ENCODE measurements at regions not wholly inside any gene's neighbourhood (a gene's known extent, or its start where the extent isn't known, plus 50 kb on each side); places are given as distances from the start of the nearest gene placed in this dataset.

DNA sequence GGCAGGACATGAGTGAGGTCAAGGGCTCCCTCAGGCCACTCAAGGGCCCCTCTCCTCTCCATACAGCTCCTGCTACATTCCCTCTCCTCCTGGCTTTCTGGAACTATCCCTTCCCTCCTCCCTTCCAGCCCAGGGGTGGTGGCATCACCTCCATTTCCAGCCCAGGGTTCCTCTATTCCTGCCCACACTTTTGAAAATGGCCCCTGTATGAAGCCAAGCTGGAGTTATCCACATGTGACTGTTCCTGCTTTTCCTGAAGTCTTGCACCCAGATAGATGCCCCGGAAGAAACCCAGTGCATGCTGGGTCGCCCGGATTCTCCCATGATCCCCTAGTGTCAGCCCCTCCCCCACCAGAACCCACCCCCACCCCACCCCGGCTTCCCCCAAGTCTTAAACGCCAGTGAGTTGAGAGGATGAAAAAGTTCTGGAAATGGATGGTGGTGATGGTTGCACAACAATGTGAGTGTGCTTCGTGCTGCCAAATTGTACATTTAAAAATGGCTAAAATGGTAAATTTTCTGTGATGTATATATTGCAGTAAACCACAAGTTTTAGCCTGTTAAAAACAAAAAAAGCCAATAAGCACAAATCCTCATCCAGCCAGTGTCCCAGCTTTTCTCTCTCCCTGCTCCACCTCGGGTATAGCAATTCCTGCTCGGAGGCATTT lies 136.9 kb downstream of the SCARB1 start:
- Histone ChIP-seq H3K4me1 (peaks cover 54% of the 10 kb centered on the region), H3K4me3 (no peak overlapping the region), H3K36me3 (no peaks in the 10 kb centered on the region), H3K9ac (no peak overlapping the region; the same call in 1 of the 2 replicates), H3K27me3 (no peaks in the 10 kb centered on the region), H4K20me1 (no peaks in the 10 kb centered on the region), H3K9me3 (peaks cover 13% of the 10 kb centered on the region), H3K27ac (peak overlapping the region; percentile 27; the same call in 1 of the 2 replicates), H3K4me2 (peak overlapping the region; percentile 59)
- TF ChIP-seq Cebpa-rat (IDR thresholded peaks at IDR 0.05) = no peak

DNA sequence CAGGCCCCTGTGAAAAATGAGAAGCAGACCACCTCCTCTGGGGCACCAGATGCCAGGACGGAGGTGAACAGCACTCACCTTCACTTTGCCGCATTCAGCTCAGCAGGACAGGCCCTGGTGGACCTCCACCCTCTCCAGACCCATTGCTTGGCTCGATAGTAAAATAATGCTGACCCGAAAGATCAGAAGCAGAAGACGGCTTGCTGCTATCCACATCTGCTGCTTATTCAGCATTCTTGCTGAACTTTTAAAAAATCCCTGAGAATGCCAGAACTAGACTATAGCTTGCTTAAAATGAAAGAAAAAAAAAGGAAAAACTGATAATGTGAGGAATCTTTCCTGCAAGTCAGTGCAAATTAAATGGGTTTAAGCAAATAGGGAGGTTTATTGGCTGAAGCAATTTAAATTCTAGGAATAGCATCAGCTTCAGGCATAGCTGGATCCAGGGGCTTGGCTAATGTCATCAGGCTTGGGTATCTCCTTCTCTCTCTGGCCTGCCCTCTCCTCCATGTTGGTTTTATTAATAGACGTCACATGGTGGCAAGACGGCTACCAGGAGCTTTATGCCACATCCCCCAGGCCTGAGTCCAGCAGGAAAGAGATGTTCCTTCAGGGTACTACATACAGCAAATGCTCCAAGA lies 137.9 kb downstream of the SCARB1 start:
- H3K4me1 ChIP-seq = peaks cover 47% of the 10 kb centered on the region
- no peaks in the 10 kb centered on the region for H4K20me1 ChIP-seq
- H3K27ac ChIP-seq = no peak overlapping the region
- no peaks in the 10 kb centered on the region for H3K27me3 ChIP-seq
- peaks cover 10% of the 10 kb centered on the region for H3K9me3 ChIP-seq
- peak overlapping the region; percentile 14; the same call in 1 of the 2 replicates for H3K9ac ChIP-seq
- H3K4me3 ChIP-seq = no peak overlapping the region
- H3K4me2 ChIP-seq = peak overlapping the region; percentile 30
- no peaks in the 10 kb centered on the region for H3K36me3 ChIP-seq
- TF ChIP-seq Cebpa-rat (IDR thresholded peaks at IDR 0.05) = no peak

DNA sequence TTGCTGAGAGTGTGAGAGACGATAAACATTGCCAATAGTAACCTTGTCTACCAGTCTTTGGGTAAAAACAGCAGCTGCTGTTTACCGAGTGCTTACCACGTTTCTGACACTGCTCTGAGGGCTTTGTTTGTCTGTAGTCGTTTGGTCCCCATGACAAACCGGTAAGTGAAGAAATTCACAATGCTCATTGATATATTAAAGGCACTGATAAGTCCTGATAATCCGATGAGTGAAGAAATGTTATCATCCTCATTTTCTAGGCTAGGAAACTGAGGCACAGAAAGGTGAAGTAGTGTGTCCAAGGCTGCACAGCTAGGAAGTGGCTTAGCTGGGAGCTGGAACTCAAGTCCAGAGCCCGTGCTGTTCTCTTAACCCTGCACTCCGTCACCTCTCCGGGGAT lies 138.6 kb downstream of the SCARB1 start:
- Histone ChIP-seq H3K4me1 (peaks cover 47% of the 10 kb centered on the region), H4K20me1 (no peaks in the 10 kb centered on the region), H3K36me3 (no peaks in the 10 kb centered on the region), H3K4me2 (peak overlapping the region; percentile 30), H3K4me3 (no peak overlapping the region), H3K9me3 (peaks cover 9% of the 10 kb centered on the region), H3K27ac (no peak overlapping the region), H3K9ac (peak overlapping the region; percentile 14; the same call in 1 of the 2 replicates), H3K27me3 (no peaks in the 10 kb centered on the region)
- no peak for TF ChIP-seq Cebpa-rat (IDR thresholded peaks at IDR 0.05)

DNA sequence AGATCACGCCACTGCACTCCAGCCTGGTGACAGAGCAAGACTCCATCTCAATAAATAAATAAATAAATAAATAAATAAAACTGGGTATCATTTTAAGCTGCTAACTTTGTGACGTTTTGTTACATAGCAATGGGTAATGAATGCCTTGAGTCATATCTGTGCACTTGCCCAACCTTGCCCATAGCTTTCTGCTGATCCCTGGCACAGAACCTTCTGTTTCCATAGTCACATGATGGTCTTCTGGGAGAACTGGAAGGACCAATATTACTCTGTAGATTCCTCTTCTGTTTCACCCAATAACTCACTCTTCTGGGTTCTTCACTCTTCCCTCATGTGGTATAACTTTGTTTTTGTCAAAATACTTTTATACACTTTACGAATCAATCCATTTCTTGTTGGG lies 140.8 kb downstream of the SCARB1 start:
- no peak overlapping the region for H3K4me3 ChIP-seq

DNA sequence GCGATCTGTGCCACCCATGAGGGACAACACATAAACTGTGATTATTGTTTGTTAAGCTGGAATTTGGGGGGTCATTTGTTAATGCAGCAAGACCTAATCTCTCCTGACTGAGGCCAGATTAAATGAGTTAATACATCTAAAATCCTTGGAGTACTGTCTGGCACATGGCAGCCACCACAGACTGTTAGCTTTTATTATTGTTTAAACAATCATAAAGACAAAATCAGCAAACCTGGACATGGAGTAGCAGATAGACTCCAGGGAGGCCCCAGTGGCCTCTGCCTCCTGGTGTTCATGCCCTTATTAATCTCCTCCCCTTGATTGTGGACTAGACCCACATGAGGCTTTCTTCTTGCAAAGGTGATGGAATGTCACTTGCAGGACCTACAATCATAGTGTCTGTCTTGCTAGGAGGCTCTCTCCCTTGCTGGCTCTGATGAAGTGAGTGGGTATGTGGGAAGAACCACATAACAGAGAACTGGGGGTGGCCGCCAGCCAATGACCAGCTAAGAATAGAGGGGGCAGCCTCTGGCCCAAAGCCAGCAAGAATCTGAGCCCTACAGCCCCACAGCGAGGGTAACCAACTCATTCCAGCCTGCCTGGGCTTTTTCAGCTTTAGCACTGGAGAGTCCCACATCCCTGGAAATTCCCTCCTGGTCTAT lies 142.0 kb downstream of the SCARB1 start:
- no peak overlapping the region for H3K4me3 ChIP-seq
- H3K27ac ChIP-seq = no peak overlapping the region
- TF ChIP-seq Cebpa-rat (IDR thresholded peaks at IDR 0.05) = no peak
- no peak overlapping the region for H3K4me2 ChIP-seq
- H3K9me3 ChIP-seq = no peaks in the 10 kb centered on the region
- H3K4me1 ChIP-seq = peaks cover 33% of the 10 kb centered on the region
- no peaks in the 10 kb centered on the region for H3K27me3 ChIP-seq
- no peaks in the 10 kb centered on the region for H4K20me1 ChIP-seq
- H3K9ac ChIP-seq = no peak overlapping the region
- H3K36me3 ChIP-seq = no peaks in the 10 kb centered on the region

More for the DNA sequence above, 140.8 kb downstream of the SCARB1 start:
- no peaks in the 10 kb centered on the region for H4K20me1 ChIP-seq
- H3K9ac ChIP-seq = no peak overlapping the region
- no peak for TF ChIP-seq Cebpa-rat (IDR thresholded peaks at IDR 0.05)
- no peaks in the 10 kb centered on the region for H3K9me3 ChIP-seq
- no peaks in the 10 kb centered on the region for H3K36me3 ChIP-seq
- H3K4me2 ChIP-seq = no peak overlapping the region
- no peak overlapping the region for H3K27ac ChIP-seq
- peaks cover 38% of the 10 kb centered on the region for H3K4me1 ChIP-seq
- no peaks in the 10 kb centered on the region for H3K27me3 ChIP-seq

DNA sequence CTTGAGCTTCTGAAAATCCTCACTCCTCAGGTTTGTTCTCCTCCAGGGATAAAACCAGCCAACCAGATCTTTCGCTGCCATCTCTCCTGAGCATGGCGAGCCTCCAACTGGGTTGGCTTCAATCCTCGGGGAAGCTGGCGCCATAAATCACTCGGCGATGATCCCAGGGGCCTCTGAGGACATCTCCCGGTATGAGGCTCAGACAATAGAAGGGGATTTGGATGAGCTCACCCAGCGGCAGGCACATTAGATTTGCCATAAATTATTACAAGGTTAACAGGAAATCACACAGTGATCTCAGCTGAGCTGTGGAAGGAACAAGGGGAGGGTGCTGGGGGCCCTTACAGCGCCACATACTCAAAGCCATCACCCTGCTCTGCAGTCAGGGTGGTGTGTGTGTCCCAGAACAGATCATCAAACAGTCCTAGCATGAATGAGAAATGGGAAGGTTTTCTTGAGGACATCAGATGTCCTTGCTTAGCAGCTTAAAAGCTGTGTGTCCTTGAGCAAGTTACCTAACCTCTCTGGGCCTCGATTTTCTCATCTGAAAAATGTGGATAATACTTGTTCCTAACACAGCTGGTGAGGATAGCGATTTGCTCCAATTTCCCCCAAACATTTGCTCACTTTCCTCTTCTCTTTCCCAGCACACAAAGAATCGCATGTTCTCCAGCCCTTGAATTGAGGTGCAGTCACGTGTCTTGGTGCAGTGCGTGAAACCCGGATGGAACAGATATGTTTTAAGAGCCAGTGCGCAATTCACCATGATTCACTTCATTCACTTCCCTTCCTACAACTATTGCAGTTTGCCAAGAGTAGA lies 142.8 kb downstream of the SCARB1 start:
- no peaks in the 10 kb centered on the region for H3K27me3 ChIP-seq
- H3K9me3 ChIP-seq = no peaks in the 10 kb centered on the region
- H3K27ac ChIP-seq = no peak overlapping the region
- no peaks in the 10 kb centered on the region for H4K20me1 ChIP-seq
- H3K36me3 ChIP-seq = no peaks in the 10 kb centered on the region
- no peak overlapping the region for H3K9ac ChIP-seq
- peaks cover 33% of the 10 kb centered on the region for H3K4me1 ChIP-seq
- TF ChIP-seq Cebpa-rat (IDR thresholded peaks at IDR 0.05) = no peak
- 0 out of 2 replicates have a peak overlapping the region, but pooled peaks have one; percentile 26 for H3K4me2 ChIP-seq
- H3K4me3 ChIP-seq = no peak overlapping the region

DNA sequence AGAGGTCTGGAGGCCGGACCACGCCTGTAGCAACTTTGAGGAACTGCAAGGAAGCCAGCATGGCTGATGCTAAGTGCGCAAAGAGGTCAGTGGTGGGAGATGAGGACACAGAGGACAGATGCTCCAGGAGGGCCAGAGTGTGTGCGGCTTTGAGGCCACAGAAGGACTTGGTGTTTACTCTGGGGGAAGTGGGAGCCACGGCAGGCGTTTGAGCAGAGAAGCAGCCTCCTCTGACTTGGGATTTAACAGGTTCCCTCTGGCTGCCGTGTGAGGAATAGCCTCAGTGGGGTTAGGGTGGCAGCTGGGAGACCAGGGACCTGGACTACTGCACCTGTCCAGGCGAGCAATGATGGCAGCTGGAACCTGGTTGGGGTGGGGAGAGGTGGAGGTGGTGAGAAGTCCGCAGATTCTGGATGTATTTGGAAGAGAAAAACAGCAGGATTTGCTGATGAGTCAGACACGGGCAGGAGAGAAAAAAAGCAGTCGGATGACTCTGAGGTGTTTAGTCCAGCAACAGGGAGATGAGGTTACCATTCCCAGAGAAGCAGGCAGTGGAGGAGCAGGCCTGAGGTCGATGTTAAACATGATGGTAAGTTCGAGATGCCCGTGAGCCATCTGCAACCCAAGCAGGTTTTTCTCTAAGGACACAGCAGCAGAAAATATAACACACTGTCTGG lies 143.5 kb downstream of the SCARB1 start:
- Histone ChIP-seq H3K36me3 (no peaks in the 10 kb centered on the region), H3K9me3 (no peaks in the 10 kb centered on the region), H4K20me1 (no peaks in the 10 kb centered on the region), H3K9ac (no peak overlapping the region), H3K4me1 (peaks cover 33% of the 10 kb centered on the region), H3K27ac (no peak overlapping the region), H3K27me3 (no peaks in the 10 kb centered on the region), H3K4me2 (0 out of 2 replicates have a peak overlapping the region, but pooled peaks have one; percentile 26), H3K4me3 (no peak overlapping the region)
- TF ChIP-seq Cebpa-rat (IDR thresholded peaks at IDR 0.05) = no peak

DNA sequence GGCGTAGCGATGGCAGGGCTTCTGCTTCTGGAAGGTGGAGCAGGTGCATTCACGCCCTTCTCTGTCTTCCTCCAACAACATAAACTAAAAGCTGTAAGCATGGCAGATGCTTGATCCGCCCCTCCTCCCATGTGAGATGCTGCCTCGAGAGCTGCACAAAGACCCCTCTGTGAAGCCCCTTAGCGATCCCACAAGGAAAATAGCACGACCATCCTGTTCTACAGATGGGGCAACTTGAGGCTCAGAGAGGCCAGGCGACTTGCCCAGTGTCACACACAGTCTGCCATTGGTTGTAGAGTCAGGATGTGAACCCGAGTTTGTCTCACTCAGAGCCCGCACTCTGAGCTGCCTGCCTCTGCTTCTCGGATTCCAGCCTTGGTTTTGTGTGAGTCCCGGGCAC lies 144.4 kb downstream of the SCARB1 start:
- Histone ChIP-seq H3K9ac (no peak overlapping the region), H3K27me3 (no peaks in the 10 kb centered on the region), H4K20me1 (no peaks in the 10 kb centered on the region), H3K4me3 (no peak overlapping the region), H3K4me2 (no peak overlapping the region), H3K36me3 (no peaks in the 10 kb centered on the region), H3K9me3 (no peaks in the 10 kb centered on the region), H3K4me1 (peaks cover 39% of the 10 kb centered on the region), H3K27ac (no peak overlapping the region)
- no peak for TF ChIP-seq Cebpa-rat (IDR thresholded peaks at IDR 0.05)

DNA sequence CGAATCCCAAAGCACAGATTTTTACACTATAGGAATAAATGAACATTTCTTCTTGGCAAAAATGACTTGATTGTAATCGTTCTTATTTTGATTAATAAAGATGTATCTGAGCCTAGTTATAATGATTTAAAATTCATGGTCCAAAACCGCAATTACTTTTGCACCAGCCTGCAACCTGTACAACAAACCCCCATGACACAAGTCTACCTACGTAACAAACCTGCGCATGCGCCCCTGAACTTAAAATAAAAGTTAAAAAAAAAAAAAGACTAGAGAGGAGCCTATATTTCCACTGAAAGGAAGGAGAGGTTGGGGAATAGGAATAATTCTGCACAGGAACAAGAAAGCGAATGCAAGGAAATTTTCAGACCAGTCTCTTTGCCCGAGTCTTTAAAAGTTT lies 145.2 kb downstream of the SCARB1 start:
- TF ChIP-seq Cebpa-rat (IDR thresholded peaks at IDR 0.05) = no peak

More for the DNA sequence above, 145.2 kb downstream of the SCARB1 start:
- H3K4me3 ChIP-seq = no peak overlapping the region
- H3K27ac ChIP-seq = no peak overlapping the region
- H3K9ac ChIP-seq = no peak overlapping the region
- no peaks in the 10 kb centered on the region for H3K9me3 ChIP-seq
- H3K4me1 ChIP-seq = peaks cover 47% of the 10 kb centered on the region
- H3K36me3 ChIP-seq = no peaks in the 10 kb centered on the region
- no peaks in the 10 kb centered on the region for H4K20me1 ChIP-seq
- H3K27me3 ChIP-seq = no peaks in the 10 kb centered on the region
- no peak overlapping the region for H3K4me2 ChIP-seq

Measured in BLaER1 (cell line).